HG03135 (cell line): ENCODE measurements at regions not wholly inside any gene's neighbourhood (a gene's known extent, or its start where the extent isn't known, plus 50 kb on each side); places are given as distances from the start of the nearest gene placed in this dataset.

Experiments used
- ATAC-seq: cut with Tn5 transposase; IDR thresholded peaks from one replicate; pipeline ENCODE4 v1.9.1; 2021; ENCODE audit warnings: mild to moderate bottlenecking, moderate library complexity; ENCODE audit not compliant: unreplicated experiment

DNA sequence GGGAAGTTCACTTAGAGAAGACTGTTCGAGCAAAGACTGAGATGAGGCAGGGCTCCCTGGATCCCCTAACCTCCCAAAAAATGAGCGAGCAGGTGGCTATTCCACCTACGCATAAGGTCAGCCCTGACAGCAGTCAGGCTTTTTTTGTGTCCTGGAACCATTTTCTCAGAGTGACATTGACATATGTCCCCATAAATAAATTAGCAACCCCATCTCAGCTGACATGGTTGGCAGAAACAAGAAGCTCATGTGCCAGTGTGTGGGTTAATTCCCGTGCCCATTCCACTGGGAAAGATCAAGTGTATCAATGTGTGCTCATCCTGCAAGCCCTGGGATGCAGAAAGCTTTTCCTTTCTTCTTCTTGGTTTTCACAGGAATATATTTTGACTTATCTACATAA, 740.4 kb upstream of the CELF4 start:
- ATAC-seq = no peak

- no peak for ATAC-seq
Measured at GRCh38 chr18:38301621-38302020, 736.0 kb upstream of the CELF4 start.

- no peak for ATAC-seq
Measured at GRCh38 chr18:38297910-38298309, 732.3 kb upstream of the CELF4 start.

DNA sequence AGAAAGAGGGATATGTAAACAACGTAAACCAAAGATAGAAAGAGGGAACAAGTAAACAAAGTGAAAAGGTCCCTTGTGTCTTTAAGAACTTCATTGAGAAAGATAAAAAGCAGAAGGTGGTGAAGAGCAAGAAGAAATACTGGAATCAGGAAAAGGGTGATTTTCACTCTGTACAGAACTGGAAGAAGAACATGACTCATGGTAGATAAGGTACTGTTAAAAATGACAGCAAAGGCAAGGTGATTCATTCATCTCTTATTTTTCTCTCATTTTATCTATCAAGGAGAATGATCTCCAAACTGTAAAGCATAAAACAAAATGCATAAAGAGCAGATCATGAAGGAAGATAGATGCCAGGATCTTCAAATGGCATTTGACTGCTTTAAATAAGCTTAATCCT, 724.6 kb upstream of the CELF4 start:
- no peak for ATAC-seq

- no peak for ATAC-seq
Measured at GRCh38 chr18:38284972-38285371, 719.4 kb upstream of the CELF4 start.

DNA sequence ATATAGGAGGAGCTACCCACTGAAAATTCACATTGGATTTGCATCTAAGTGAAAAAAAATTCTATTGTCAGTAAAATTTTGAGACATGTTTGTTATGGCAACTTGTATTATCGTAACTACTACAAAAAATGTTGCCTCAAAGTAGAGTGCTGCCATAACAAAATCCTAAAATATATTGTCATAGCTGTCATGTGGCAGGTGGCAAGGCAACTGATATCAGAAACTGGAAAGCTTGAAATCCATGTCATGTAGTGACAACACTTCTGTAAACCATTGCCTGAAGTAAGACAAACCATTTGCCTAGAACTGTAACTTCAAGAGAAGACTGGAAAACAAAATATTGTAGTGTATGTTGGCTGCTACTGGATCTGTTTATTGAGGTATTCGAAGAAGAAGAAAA, 697.5 kb upstream of the CELF4 start:
- ATAC-seq = no peak

DNA sequence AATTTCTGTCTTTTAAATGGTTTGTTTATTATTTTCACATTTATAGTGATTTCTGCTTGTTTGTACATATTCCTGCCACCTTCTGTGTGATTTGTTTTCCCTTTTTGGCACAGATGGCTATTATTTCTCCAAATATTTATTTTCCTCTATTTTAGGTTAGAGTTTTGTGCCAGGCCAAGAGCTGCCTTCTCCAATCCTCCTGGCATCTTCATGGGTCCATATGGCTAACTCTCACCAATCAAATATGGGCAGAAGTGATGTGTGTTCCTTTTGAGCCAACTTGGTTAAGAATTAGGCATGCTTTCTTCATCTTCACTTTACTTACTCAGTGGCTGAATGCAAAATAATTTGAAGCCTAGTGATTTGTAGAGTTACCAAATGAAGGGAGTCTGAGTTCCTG, 697.1 kb upstream of the CELF4 start:
- ATAC-seq = no peak

- no peak for ATAC-seq
Measured at GRCh38 chr18:38257661-38258060, 692.1 kb upstream of the CELF4 start.

DNA sequence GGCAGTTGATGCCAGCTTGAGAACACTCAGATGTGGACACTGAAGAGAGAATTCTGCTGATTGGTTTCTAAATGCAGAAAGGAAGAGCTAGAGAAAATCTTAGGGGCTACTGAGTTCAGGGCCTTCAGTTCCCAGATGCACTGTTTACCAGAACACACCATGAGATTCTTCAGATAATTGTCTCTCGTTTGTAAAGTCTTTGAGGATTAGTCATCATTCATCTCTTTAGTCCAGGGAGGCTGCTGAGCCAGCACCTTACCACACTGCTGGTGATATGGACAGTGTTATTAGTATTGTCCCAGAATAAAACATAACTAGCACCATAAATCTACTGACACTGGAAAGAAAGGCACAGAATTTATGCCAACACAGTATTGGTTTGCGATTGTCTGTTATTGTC, 690.8 kb upstream of the CELF4 start:
- no peak for ATAC-seq

DNA sequence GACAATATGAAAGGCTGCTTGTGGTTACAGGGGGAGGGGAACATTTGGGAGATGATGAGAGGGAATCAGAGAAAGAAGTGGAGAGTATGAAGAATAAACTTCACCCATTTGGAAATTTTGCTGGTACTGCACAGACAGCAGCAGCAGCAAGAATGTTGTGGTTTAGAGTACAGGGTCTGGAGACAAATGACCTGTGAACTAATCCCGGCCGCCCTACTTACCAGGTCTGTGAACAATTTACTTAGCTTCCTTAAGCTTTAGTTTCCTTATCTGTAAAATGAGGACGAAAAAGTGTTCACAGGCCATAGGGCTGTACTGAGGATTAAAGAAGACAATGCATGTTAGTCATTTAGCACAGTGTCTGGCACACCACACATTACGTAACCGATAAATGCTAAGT, 685.4 kb upstream of the CELF4 start:
- ATAC-seq = no peak

GRCh38 chr18:38244480-38244879, 678.9 kb upstream of the CELF4 start:
- no peak for ATAC-seq

- no peak for ATAC-seq
Measured at GRCh38 chr18:38243291-38243690, 677.7 kb upstream of the CELF4 start.

GRCh38 chr18:38241736-38242135, 676.1 kb upstream of the CELF4 start:
- no peak for ATAC-seq

DNA sequence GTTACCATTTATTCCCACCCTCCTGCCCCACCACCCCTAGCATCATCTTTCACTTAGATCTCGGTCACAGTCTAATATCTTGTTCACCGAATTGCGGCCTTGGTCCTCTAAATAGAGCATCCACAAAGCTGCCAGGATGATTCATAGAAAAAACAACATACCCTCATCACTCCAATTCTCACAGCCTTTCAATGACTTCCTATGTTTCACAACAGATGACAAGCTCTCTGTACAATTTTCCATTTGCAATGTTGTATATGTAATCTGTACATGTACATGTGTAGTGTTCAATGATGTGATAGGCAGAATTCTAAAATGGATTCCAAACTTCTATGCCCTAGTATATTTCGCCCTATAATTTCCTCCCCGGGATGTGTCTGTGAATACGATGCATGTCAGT, 675.6 kb upstream of the CELF4 start:
- no peak for ATAC-seq

DNA sequence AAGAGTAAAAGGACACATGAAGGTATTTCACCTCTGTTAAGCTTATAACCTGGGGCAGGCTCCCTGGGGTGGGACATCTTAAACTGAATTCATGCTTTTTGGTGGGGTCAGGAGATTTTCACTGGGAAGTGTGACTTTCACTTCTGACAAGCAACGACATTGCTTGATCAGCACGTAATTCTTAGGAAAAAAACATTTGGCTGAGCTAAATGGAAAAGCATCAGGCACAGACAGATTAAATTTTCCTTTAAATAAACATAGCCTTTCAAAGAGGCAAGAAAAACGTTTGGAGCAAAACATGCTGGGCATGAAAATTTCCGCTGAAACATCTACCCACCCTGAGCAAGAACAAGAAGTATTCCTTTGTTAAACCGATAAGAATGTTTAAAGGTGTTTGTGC, 674.0 kb upstream of the CELF4 start:
- no peak for ATAC-seq

GRCh38 chr18:38237796-38238195, 672.2 kb upstream of the CELF4 start:
- ATAC-seq = no peak

- no peak for ATAC-seq
Measured at GRCh38 chr18:38221476-38222100, 656.0 kb upstream of the CELF4 start.

GRCh38 chr18:38198956-38199355, 633.4 kb upstream of the CELF4 start:
- no peak for ATAC-seq

- ATAC-seq = no peak
Measured at GRCh38 chr18:38198526-38198925, 632.9 kb upstream of the CELF4 start.

DNA sequence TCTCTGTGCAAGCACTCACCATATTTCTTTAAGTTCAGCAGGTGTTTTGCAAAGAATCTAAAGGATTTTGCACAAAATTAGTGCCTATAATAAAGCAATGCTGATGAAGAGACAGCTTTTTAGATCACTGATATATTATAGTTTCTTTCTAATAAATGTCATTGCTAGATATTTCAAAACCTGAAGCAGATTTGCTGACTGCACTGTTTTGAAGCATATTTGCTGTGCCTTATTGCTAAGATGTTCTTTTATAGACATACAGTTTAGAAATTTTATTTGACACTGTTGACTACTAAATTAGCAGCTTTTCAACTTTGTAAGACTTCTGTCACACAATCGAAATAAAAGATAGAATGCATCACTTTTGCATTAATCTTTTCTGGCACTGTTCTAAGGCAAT, 620.9 kb upstream of the CELF4 start:
- no peak for ATAC-seq

DNA sequence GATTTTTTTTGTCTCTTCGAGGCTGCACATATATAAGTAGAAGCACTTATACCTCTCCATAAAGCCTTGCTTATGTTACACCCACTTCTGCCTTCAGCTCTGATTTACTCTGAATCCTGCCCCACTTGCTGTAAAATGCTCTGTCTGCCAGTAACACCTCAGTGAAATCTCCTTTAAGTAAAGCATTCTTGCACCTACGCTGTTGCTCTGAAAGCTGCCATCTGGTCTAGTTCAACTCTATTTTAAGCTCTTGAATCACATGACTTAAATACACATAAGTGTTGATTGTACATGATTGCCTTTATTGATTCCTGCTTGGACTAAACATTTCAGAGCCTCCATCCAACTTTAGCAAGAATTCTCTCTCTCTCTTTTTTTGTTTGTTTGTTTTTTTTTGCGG, 609.0 kb upstream of the CELF4 start:
- no peak for ATAC-seq

GRCh38 chr18:38174173-38174572, 608.6 kb upstream of the CELF4 start:
- no peak for ATAC-seq

GRCh38 chr18:38170845-38171244, 605.2 kb upstream of the CELF4 start:
- ATAC-seq = no peak

DNA sequence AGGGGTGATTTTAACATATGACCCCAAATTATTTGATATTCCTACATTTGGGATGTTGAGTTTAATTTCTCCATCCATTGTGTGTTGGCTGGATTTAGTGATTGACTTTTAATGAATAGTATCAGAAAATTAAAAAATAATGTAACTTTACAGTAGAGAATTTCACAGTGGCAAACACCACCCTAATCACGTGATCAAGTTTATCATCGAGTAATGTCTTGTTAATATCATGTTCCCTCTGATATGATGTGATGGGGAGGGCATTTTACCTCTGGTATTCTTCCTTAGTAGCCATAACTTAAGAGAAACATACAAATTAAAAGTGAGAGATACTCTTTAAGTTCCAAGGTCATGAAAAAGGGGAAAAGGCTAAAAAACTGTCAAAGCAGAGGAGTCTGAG, 602.0 kb upstream of the CELF4 start:
- ATAC-seq = no peak
